ENCODE measurements at regions not wholly inside any gene's neighbourhood (a gene's known extent, or its start where the extent isn't known, plus 50 kb on each side); places are given as distances from the start of the nearest gene placed in this dataset.

DNA sequence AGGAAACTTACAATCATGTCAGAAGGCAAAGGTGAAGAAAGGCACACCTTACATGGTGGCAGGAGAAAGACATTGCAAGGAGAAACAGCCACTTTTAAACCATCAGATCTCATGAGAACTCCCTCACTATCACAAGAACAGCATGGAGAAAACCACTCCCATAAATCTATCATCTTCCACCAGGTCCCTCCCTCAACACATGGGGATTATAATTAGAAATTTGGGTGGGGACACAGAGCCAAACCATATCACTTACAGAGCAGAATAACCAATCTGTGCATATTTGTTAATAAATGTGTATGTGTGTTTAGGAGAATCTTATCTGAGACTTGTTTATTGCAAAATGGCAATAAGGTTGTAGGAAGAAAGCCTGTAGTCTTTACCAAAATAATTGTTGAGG is 205.2 kb upstream of the ANO3 start:
- no peak for DNase-seq

DNA sequence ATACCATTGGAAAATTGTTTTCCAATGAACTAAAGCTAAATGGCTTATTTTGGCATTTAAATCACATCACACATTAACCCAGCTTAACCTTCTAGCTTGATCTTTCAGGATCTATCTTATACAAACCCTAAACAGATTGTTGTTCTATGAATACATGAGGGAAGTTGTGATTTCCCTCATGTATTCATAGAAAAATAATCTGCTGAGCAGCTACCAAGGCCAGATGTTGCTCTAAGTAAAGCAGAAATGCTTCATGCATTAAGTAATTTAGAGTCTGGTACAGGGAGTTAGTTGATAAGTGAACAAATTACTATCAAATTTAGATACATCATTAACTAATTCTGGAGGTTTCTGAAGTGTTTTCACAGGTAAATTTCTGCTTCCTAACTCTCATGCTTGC is 204.6 kb upstream of the ANO3 start:
- no peak for DNase-seq

- no peak for DNase-seq
Observed at GRCh38 chr11:26131406-26131805, 200.5 kb upstream of the ANO3 start.

- DNase-seq: no peak
Observed at GRCh38 chr11:26134053-26134452, 197.9 kb upstream of the ANO3 start.

DNA sequence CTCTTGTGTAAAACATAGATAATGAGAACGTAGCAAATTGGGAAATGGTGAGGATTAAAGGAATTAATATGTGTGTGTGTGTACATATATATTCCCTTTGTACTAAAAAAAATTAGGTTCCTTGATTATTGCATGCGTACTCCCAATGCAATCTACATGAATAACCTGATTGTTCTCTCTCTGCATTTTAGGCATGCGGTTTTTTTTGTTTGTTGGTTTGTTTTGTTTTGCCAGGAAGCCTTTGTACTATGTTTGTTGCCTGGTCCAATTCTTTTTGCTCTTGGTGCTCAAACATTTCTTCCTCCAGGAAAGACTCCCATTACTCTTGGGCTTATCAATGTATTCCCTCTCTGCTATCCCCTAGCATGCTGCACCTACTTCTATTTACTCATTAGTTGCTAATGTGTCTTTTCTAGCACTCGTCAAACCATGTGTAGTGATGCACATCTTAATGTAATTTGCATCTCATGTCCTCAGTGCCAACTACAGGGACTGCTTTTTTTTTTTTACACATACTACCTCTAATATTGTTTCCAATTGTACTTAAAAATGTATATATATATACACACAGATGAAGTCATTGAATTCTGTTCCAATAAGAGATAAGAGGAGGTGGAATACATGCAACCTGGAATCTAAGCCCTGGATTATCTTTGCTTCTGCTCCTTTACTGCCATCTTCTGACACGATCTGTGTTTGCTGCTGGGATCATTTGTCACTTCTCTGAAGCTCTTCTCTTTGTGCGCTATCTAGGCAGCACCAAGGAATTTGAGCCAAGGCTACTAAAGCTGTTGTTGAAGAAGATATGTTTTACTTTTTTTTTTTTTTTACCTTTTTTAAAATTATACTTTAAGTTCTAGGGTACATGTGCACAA is 197.2 kb upstream of the ANO3 start:
- no peak for DNase-seq

- DNase-seq: no peak
Observed at GRCh38 chr11:26137651-26138050, 194.3 kb upstream of the ANO3 start.

DNA sequence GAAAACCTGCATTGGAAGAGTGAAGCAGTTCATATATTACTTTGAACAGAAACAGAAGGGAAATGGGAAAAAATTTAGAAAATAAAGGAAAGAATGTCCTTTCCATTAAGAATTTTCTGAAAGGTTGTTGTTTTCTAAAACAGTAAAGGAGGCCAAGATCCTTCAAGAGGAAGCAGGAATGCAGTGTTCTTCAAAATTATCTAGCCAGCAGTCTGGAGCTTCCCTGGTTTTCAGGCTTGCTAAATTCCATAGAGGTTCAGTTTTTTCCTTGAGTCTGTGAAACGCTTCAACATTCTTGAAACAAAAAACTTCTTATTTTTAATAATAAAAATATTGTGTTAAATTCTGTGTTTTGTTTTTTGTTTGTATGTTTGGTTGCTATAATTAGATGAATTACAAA is 189.0 kb upstream of the ANO3 start:
- DNase-seq: no peak

- no peak for DNase-seq
Observed at GRCh38 chr11:26143566-26144290, 188.2 kb upstream of the ANO3 start.

- no peak for DNase-seq
Observed at GRCh38 chr11:26144291-26144690, 187.6 kb upstream of the ANO3 start.

GRCh38 chr11:26144911-26145310 is 187.0 kb upstream of the ANO3 start:
- DNase-seq: no peak

DNA sequence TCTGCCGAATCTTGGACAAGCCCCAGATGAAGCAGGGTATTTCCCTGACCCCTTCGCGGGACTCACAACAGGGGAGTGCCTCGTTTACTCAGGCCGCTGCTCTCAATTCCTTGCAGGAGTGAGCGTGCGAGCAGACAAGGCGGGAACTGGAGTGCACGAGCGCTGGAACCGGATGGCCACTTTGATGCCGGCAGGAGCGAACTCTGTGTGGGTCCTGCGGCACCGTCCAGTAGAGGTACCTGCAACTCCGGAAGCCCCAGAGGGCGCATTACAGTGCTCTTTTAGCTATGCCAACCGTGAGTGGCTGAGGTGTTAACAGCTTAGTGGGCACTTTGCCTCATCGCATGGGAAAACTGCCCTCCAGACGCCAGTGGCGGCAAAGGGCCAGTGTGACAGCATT is 182.3 kb upstream of the ANO3 start:
- no peak for DNase-seq

DNA sequence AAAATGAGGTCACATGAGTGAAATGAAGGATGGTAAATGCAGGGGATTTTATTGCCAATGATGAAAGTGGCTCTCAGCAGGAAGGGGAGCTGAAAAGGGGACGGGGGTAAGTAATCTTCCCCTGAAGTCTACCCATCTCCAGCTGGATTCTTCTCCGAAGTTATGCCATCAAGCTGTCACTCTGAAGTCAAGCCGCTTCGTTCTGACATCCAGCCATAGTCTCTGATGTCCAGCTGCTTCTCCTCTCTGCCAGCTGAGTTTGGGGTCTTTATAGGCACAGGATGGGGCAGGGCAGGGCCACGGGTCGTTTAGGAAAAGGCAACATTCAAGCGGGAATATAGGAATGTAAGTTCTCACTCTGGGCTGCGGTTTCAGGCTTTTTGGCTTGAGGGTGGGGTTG is 181.9 kb upstream of the ANO3 start:
- DNase-seq: no peak

DNA sequence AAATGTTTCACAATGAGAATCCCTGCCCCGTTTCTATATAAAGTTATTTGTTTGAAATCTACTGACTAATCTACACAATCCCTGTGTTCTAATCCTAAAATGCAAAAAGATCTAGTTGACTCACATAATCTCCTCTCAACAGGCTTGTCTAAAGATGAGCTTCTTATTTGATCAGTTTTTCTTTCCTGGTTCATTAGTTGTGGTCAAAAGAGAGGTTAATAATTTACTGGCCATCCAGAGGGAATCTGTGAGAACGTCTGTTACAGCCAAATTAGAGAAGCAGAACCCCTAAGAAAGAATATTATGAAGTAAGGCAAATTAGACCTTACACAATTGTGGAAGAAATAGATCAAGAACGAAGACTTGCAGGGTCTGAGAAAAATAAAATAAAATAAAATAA is 173.7 kb upstream of the ANO3 start:
- DNase-seq: no peak

GRCh38 chr11:26162291-26162690 is 169.6 kb upstream of the ANO3 start:
- no peak for DNase-seq

- no peak for DNase-seq
Observed at GRCh38 chr11:26186389-26186788, 145.5 kb upstream of the ANO3 start.

DNA sequence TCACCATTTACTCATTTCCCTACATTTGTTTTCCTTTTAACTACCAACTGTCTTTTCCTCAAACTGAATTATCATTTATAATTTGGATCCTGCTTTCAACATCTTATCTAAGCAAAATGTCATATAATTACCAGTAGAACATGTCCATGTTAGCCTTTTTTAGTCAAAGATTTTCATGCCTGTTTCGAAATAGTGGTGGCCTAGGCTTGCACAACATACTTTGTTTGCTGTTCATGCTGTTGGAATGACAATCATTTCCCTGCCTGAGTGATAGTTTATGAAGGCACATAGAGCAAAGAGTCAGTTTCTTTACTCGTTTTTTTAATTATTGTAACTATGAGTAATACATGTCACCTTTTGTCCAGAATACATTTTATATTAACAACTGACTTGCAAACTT is 144.3 kb upstream of the ANO3 start:
- DNase-seq: no peak

DNA sequence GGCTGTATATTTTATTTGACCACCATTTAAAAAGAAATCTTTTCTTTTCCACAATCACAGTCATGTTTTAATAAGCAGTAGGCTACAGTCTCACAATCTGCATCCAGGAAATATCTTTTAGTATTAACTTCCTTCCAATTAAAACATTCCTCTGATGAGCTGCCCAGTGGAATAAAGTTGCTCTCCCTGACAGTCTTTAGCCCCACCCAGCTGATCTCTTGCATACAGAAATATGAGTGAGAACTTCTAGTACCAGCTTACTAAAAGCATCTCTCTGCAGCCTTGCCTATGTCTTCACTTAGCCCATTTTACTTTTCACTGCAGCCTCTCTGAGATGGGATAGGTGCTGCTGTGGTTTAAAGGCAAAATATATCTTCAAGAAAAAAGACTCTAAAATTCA is 143.4 kb upstream of the ANO3 start:
- DNase-seq: no peak

GRCh38 chr11:26191193-26191592 is 140.7 kb upstream of the ANO3 start:
- no peak for DNase-seq

- no peak for DNase-seq
Observed at GRCh38 chr11:26193694-26194365, 138.1 kb upstream of the ANO3 start.

GRCh38 chr11:26194881-26195280 is 137.0 kb upstream of the ANO3 start:
- no peak for DNase-seq

- no peak for DNase-seq
Observed at GRCh38 chr11:26198532-26199096, 133.3 kb upstream of the ANO3 start.

DNA sequence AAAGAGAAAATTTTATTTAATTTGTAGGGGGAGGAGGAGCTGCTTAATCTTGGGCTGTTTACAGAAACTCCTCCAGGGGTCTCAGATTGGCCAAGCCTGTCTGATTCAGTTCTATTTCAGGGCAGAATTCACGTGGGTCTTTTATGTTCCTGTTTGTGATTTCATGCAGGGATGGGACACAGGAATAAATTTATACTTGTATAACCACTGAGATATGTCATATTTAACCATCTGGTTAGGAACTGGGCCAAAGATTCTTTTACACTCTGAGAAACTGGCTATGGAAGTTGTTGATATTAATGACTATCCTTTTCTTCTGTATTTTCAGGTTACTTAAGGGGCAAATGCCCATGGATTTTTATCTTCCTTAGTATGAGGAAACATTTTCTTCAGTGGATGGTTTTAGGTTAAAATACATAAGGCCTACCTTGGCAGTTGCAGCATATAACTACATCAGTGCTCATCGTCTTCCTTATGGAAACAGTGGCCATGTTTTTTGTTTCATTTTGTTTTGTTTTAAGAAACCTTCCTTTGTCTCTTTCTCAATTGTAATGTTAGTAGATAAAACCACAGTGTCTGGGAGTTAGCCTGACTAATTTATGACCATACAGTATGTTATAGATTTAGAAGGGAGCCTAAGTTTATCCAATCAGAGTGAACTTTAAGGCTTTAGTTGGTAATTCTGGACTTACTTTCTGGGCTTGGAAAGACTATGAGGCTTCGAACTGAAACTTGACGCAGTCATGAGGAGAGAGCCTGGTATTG is 132.4 kb upstream of the ANO3 start:
- no peak for DNase-seq

DNA sequence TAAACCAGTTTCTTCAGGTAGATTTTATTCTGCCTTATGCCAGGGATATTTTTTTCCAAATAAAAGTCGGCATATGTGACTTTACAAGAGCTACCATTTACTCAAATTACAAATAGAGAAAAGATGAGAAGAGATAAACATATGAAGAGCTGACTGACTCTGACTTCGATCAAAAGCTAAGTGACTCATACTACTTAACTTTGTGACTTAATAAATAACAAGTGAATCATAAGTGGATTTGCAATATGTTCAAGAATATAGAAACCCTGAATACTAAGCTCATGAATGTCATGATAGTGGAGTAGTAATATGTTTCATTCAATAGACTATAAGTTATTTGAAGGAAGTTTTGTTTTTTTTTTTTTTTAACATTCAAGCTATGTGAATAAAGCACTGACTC is 130.5 kb upstream of the ANO3 start:
- DNase-seq: no peak
